ENCODE measurements at regions not wholly inside any gene's neighbourhood (a gene's known extent, or its start where the extent isn't known, plus 50 kb on each side); places are given as distances from the start of the nearest gene placed in this dataset.

DNA sequence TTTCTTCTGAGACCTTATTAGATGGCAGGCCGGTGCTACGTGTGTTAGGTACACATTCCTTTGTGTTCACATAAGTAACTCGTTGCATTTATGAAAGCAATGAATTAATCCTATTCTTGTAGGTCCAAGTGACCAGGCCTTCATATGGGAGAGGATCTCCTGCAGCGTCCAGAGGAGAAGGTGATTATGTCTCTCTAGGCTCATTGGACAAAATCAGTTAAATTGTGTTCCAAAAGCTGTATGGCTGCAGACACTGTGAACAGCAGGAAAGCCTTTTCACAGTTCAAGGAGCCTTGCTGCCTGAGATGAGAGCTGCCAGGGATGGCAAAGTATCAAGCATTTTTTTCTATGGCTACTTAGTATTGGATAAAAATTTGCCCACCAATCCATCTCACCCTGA, 433.1 kb upstream of the FZD8 start:
- no peak for TF ChIP-seq POU2F2 (IDR thresholded peaks at IDR 0.05; ENCODE audit: low read depth, low read length)
- TF ChIP-seq POLR2A (IDR thresholded peaks at IDR 0.05; ENCODE audit: low read depth, low read length) = no peak
- TF ChIP-seq POLR2AphosphoS5 (IDR thresholded peaks at IDR 0.05; ENCODE audit: low read depth, low read length) = no peak
- no peak for TF ChIP-seq SPI1 (IDR thresholded peaks at IDR 0.05; ENCODE audit: low read depth, low read length)
- TF ChIP-seq TAF1 (IDR thresholded peaks at IDR 0.05; ENCODE audit: low read depth, low read length) = no peak
- TF ChIP-seq PAX5 (IDR thresholded peaks at IDR 0.05; ENCODE audit: insufficient read depth, low read length, severe bottlenecking) = no peak

Measured in GM12891 (cell line).